ENCODE measurements at regions not wholly inside any gene's neighbourhood (a gene's known extent, or its start where the extent isn't known, plus 50 kb on each side); places are given as distances from the start of the nearest gene placed in this dataset.

DNA sequence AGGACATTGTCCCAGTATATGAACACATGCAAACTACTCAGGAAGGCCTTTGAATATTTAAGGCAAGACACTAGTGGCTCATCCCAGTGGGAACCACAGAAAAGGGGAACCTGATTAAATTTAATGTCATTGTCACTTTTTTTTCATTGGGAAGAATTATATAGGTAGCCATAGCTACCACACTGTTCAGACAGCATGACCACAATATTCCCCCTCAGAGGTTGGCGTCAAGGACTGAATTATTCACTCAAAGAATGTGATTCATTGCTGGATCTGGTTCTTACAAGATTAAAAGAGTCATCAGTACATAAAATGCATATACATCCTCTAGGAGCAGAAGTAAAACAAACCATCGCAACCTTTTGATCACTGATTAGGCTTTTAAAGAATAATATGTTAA lies 92.0 kb upstream of the SMARCAD1 start:
- no peak for TF ChIP-seq POLR2A (IDR thresholded peaks at IDR 0.05)
- TF ChIP-seq, protein P1, sequence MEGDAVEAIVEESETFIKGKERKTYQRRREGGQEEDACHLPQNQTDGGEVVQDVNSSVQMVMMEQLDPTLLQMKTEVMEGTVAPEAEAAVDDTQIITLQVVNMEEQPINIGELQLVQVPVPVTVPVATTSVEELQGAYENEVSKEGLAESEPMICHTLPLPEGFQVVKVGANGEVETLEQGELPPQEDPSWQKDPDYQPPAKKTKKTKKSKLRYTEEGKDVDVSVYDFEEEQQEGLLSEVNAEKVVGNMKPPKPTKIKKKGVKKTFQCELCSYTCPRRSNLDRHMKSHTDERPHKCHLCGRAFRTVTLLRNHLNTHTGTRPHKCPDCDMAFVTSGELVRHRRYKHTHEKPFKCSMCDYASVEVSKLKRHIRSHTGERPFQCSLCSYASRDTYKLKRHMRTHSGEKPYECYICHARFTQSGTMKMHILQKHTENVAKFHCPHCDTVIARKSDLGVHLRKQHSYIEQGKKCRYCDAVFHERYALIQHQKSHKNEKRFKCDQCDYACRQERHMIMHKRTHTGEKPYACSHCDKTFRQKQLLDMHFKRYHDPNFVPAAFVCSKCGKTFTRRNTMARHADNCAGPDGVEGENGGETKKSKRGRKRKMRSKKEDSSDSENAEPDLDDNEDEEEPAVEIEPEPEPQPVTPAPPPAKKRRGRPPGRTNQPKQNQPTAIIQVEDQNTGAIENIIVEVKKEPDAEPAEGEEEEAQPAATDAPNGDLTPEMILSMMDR (IDR thresholded peaks at IDR 0.05): no peak

Measured in suprapubic skin (tissue), 3 donors.